KMS-11 (cell line): ENCODE measurements at regions not wholly inside any gene's neighbourhood (a gene's known extent, or its start where the extent isn't known, plus 50 kb on each side); places are given as distances from the start of the nearest gene placed in this dataset.

Experiments used
- H2AFZ ChIP-seq: fragments of 200-600 bp; sonication (generic); 2 replicates; pipeline ENCODE4 v1.6.1; 2016; ENCODE audit warnings: antibody characterized with exemption, mixed run types, low read depth
- H3K27ac ChIP-seq: fragments of 200-600 bp; sonication (generic); 2 replicates; pipeline ENCODE4 v1.6.1; 2016; ENCODE audit warnings: mild to moderate bottlenecking, mixed run types
- H3K27me3 ChIP-seq: fragments of 200-600 bp; sonication (generic); 2 replicates; pipeline ENCODE4 v1.6.1; 2017; ENCODE audit warnings: mild to moderate bottlenecking, low read depth, mixed run types, moderate library complexity; ENCODE audit not compliant: insufficient read depth
- H3K36me3 ChIP-seq: fragments of 200-600 bp; sonication (generic); 2 replicates; pipeline ENCODE4 v1.6.1; 2017; ENCODE audit warnings: mild to moderate bottlenecking, mixed run types; ENCODE audit not compliant: insufficient read depth
- H3K4me1 ChIP-seq: fragments of 200-600 bp; sonication (generic); 2 replicates; pipeline ENCODE4 v1.6.1; 2016; ENCODE audit warnings: mild to moderate bottlenecking, low read depth, mixed run types; ENCODE audit not compliant: poor library complexity, severe bottlenecking
- H3K4me2 ChIP-seq: fragments of 200-600 bp; sonication (generic); 2 replicates; pipeline ENCODE4 v1.7.0; 2016; ENCODE audit warnings: mild to moderate bottlenecking, mixed run types
- H3K4me3 ChIP-seq: fragments of 200-600 bp; sonication (generic); IDR thresholded peaks from 2 replicates; pipeline ENCODE4 v1.6.1; 2017; ENCODE audit warnings: low read depth, low read length, mixed read lengths; ENCODE audit not compliant: insufficient read depth
- H3K79me2 ChIP-seq: fragments of 200-600 bp; sonication (generic); 2 replicates; pipeline ENCODE4 v1.6.1; 2016; ENCODE audit warnings: low read depth, mixed run types; ENCODE audit not compliant: insufficient read depth
- H3K9ac ChIP-seq: fragments of 200-600 bp; sonication (generic); 2 replicates; pipeline ENCODE4 v1.6.1; 2016; ENCODE audit warnings: mild to moderate bottlenecking, mixed run types
- H4K20me1 ChIP-seq: fragments of 200-600 bp; sonication (generic); 2 replicates; pipeline ENCODE4 v1.6.1; 2016; ENCODE audit warnings: mild to moderate bottlenecking, mixed run types; ENCODE audit not compliant: insufficient read depth
- TF ChIP-seq, protein P1 (sequence below): fragments of 200-600 bp; sonication (generic); conservative IDR thresholded peaks from 2 replicates; pipeline ENCODE4 v1.6.1; 2017; ENCODE audit warnings: low read depth, mild to moderate bottlenecking, antibody characterized with exemption, low read length, moderate library complexity, mixed read lengths

DNA sequence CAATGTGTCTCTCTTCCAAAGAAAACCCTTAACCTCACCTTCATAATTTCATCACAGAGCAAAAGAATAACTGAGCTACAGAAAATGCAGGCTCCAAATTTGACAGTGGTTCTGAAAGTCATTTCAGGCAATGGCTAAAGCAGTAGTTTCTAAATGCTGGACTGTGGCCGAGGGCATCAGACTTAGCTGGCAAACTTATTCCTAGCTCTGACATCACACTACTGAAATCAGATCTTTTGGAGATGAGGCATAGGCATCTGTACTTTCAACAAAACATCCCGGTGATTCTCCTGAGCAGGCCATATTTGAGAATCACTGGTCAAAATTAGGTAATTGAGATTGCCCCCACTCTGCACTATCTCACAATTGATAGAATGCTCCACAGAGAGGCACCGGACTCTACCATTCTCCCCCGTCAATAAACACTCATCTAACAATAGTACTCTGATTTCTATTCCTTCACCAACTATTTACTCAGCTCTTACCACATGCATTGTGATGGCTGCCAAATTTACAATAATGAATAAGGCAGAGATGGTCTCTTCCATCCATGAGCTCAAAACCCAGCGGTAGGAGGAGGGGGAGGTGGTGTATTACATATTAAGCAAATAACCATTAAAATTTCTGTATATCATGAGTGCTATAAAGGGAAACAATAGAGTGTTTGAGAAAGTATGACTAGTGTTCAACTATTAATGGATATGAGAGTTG lies 57.3 kb upstream of the SPRED1 start:
- no peaks in the 10 kb centered on the region for H3K79me2 ChIP-seq
- no peak overlapping the region for H2AFZ ChIP-seq
- H3K4me2 ChIP-seq: no peak overlapping the region
- no peaks in the 10 kb centered on the region for H4K20me1 ChIP-seq
- no peaks in the 10 kb centered on the region for H3K27me3 ChIP-seq
- H3K27ac ChIP-seq: no peak overlapping the region
- no peak overlapping the region for H3K9ac ChIP-seq
- no peaks in the 10 kb centered on the region for H3K4me1 ChIP-seq
- H3K4me3 ChIP-seq: no peak overlapping the region
- TF ChIP-seq, protein P1, sequence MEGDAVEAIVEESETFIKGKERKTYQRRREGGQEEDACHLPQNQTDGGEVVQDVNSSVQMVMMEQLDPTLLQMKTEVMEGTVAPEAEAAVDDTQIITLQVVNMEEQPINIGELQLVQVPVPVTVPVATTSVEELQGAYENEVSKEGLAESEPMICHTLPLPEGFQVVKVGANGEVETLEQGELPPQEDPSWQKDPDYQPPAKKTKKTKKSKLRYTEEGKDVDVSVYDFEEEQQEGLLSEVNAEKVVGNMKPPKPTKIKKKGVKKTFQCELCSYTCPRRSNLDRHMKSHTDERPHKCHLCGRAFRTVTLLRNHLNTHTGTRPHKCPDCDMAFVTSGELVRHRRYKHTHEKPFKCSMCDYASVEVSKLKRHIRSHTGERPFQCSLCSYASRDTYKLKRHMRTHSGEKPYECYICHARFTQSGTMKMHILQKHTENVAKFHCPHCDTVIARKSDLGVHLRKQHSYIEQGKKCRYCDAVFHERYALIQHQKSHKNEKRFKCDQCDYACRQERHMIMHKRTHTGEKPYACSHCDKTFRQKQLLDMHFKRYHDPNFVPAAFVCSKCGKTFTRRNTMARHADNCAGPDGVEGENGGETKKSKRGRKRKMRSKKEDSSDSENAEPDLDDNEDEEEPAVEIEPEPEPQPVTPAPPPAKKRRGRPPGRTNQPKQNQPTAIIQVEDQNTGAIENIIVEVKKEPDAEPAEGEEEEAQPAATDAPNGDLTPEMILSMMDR: no peak
- H3K36me3 ChIP-seq: no peaks in the 10 kb centered on the region

DNA sequence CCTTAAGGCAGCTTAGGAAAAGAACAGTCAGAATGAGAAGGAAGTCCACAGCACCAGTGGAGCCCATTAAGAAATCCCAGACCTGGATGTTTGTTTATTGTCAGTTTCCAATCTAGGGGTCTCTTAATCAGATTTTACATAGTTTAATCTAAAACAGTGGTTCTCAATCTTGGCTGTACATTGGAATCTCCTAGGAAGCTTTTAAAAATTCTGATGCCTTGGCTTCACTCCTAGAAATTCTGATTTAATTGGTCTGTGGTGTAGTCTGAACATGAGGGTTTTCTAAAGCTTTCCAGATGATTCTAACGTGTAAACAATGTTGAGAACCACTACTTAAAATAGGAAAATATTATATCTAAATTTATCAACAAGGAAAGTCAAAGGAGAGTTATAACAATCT lies 56.6 kb upstream of the SPRED1 start:
- no peak overlapping the region for H3K4me3 ChIP-seq
- no peaks in the 10 kb centered on the region for H3K79me2 ChIP-seq
- no peaks in the 10 kb centered on the region for H4K20me1 ChIP-seq
- no peaks in the 10 kb centered on the region for H3K27me3 ChIP-seq
- H3K9ac ChIP-seq: no peak overlapping the region
- no peaks in the 10 kb centered on the region for H3K36me3 ChIP-seq
- no peaks in the 10 kb centered on the region for H3K4me1 ChIP-seq
- no peak overlapping the region for H2AFZ ChIP-seq
- no peak overlapping the region for H3K27ac ChIP-seq
- TF ChIP-seq, protein P1: no peak
- H3K4me2 ChIP-seq: no peak overlapping the region

DNA sequence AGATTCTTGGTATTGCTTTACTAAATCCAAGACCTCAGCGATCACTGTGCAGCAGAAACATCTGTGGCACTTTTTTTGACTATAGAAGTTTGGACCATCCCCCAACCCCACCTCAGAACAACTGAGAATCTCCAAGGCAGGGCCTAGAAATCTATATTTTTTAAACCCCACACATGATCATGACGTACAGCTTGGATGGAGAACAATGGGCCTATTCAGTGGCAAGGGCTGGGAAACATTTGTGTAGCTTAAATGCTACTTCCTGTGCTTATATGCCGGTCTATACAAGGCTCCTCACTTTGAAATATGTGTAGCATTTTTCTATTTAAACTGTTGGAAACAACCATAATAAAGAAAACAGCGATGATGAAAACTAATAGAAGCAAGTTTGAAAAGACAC lies 55.1 kb upstream of the SPRED1 start:
- no peaks in the 10 kb centered on the region for H3K36me3 ChIP-seq
- no peaks in the 10 kb centered on the region for H3K79me2 ChIP-seq
- no peak overlapping the region for H2AFZ ChIP-seq
- no peak overlapping the region for H3K27ac ChIP-seq
- no peak overlapping the region for H3K9ac ChIP-seq
- no peaks in the 10 kb centered on the region for H4K20me1 ChIP-seq
- H3K4me3 ChIP-seq: no peak overlapping the region
- no peak overlapping the region for H3K4me2 ChIP-seq
- TF ChIP-seq, protein P1: no peak
- H3K27me3 ChIP-seq: no peaks in the 10 kb centered on the region
- H3K4me1 ChIP-seq: no peaks in the 10 kb centered on the region

GRCh38 chr15:38201714-38202113 lies 50.9 kb upstream of the SPRED1 start:
- TF ChIP-seq, protein P1: no peak
- no peak overlapping the region for H3K4me3 ChIP-seq

More at GRCh38 chr15:38201714-38202113, 50.9 kb upstream of the SPRED1 start:
- H3K36me3 ChIP-seq: no peaks in the 10 kb centered on the region
- no peaks in the 10 kb centered on the region for H4K20me1 ChIP-seq
- peaks cover 11% of the 10 kb centered on the region for H3K4me1 ChIP-seq
- no peak overlapping the region for H3K27ac ChIP-seq
- H3K79me2 ChIP-seq: no peaks in the 10 kb centered on the region
- H2AFZ ChIP-seq: no peak overlapping the region
- no peaks in the 10 kb centered on the region for H3K27me3 ChIP-seq
- H3K9ac ChIP-seq: no peak overlapping the region
- no peak overlapping the region for H3K4me2 ChIP-seq
